ENCODE measurements at regions not wholly inside any gene's neighbourhood (a gene's known extent, or its start where the extent isn't known, plus 50 kb on each side); places are given as distances from the start of the nearest gene placed in this dataset.

DNA sequence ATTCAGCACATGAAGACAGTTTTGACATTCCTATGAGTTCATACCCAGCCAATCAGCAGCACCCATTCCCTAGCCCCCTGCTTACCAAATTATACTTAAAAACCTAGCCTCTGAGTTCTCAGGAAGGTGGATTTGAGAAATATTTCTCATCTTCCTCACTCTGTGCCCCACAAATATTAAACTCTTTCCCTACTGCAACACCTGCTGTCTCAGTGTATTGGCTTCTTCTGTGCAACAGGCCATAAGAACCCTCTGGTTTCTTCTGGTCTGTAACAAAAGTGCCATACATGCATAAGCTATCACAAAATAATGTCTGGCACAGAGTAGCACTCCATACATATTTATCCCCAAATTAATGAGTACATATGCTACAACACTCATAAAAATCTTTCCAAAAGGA, 387.4 kb upstream of the CAMK1G start:
- TF ChIP-seq EZH2 (IDR thresholded peaks at IDR 0.05; ENCODE audit: borderline replicate concordance, low read depth, low read length, severe bottlenecking): no peak
- TF ChIP-seq, protein P1, sequence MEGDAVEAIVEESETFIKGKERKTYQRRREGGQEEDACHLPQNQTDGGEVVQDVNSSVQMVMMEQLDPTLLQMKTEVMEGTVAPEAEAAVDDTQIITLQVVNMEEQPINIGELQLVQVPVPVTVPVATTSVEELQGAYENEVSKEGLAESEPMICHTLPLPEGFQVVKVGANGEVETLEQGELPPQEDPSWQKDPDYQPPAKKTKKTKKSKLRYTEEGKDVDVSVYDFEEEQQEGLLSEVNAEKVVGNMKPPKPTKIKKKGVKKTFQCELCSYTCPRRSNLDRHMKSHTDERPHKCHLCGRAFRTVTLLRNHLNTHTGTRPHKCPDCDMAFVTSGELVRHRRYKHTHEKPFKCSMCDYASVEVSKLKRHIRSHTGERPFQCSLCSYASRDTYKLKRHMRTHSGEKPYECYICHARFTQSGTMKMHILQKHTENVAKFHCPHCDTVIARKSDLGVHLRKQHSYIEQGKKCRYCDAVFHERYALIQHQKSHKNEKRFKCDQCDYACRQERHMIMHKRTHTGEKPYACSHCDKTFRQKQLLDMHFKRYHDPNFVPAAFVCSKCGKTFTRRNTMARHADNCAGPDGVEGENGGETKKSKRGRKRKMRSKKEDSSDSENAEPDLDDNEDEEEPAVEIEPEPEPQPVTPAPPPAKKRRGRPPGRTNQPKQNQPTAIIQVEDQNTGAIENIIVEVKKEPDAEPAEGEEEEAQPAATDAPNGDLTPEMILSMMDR (IDR thresholded peaks at IDR 0.05; ENCODE audit: borderline replicate concordance, extremely low read depth, low read length, poor library complexity, severe bottlenecking): no peak

Measured in DND-41 (cell line).